ENCODE measurements at regions not wholly inside any gene's neighbourhood (a gene's known extent, or its start where the extent isn't known, plus 50 kb on each side); places are given as distances from the start of the nearest gene placed in this dataset.

GRCh38 chr5:107268241-107268640 is 402.5 kb downstream of the EFNA5 start:
- intact Hi-C loops (cut with micrococcal nuclease), result no loop called here
- Mint-ChIP-seq H3K9me3 (no peaks in the 10 kb centered on the region), H3K4me3 (no peak overlapping the region), H3K4me1 (ENCODE audit: low read depth) (no peaks in the 10 kb centered on the region), H3K27me3 (no peaks in the 10 kb centered on the region), H3K27ac (no peak overlapping the region), H3K36me3 (ENCODE audit: low read depth) (no peaks in the 10 kb centered on the region)

GRCh38 chr5:107266100-107266499 is 404.6 kb downstream of the EFNA5 start:
- peaks cover 12% of the 10 kb centered on the region for H3K9me3 Mint-ChIP-seq
- no peaks in the 10 kb centered on the region for H3K4me1 Mint-ChIP-seq (ENCODE audit: low read depth)
- intact Hi-C loops (cut with micrococcal nuclease), result no loop called here

GRCh38 chr5:107265193-107265592 is 405.5 kb downstream of the EFNA5 start:
- Mint-ChIP-seq H3K4me3 (no peak overlapping the region), H3K9me3 (peaks cover 19% of the 10 kb centered on the region), H3K27ac (no peak overlapping the region), H3K36me3 (ENCODE audit: low read depth) (no peaks in the 10 kb centered on the region), H3K4me1 (ENCODE audit: low read depth) (no peaks in the 10 kb centered on the region), H3K27me3 (peaks cover 2% of the 10 kb centered on the region)
- intact Hi-C loops (cut with micrococcal nuclease), result no loop called here

More at GRCh38 chr5:107266100-107266499, 404.6 kb downstream of the EFNA5 start:
- no peak overlapping the region for H3K4me3 Mint-ChIP-seq
- H3K27ac Mint-ChIP-seq, result no peak overlapping the region
- H3K27me3 Mint-ChIP-seq, result peaks cover 2% of the 10 kb centered on the region
- H3K36me3 Mint-ChIP-seq (ENCODE audit: low read depth), result no peaks in the 10 kb centered on the region

GRCh38 chr5:107263387-107264018 is 407.2 kb downstream of the EFNA5 start:
- Mint-ChIP-seq H3K27me3 (peaks cover 2% of the 10 kb centered on the region), H3K36me3 (ENCODE audit: low read depth) (no peaks in the 10 kb centered on the region), H3K9me3 (peaks cover 19% of the 10 kb centered on the region), H3K4me1 (ENCODE audit: low read depth) (no peaks in the 10 kb centered on the region), H3K4me3 (no peak overlapping the region), H3K27ac (no peak overlapping the region)
- intact Hi-C loops (cut with micrococcal nuclease), result no loop called here

GRCh38 chr5:107257885-107258520 is 412.7 kb downstream of the EFNA5 start:
- Mint-ChIP-seq H3K4me3 (no peak overlapping the region), H3K4me1 (ENCODE audit: low read depth) (no peaks in the 10 kb centered on the region), H3K36me3 (ENCODE audit: low read depth) (no peaks in the 10 kb centered on the region), H3K27me3 (peaks cover 2% of the 10 kb centered on the region), H3K27ac (no peak overlapping the region), H3K9me3 (peaks cover 19% of the 10 kb centered on the region)
- intact Hi-C loops (cut with micrococcal nuclease), result no loop called here

- Mint-ChIP-seq H3K4me3 (no peak overlapping the region), H3K36me3 (ENCODE audit: low read depth) (no peaks in the 10 kb centered on the region), H3K27me3 (no peaks in the 10 kb centered on the region), H3K9me3 (no peaks in the 10 kb centered on the region), H3K27ac (no peak overlapping the region), H3K4me1 (ENCODE audit: low read depth) (no peaks in the 10 kb centered on the region)
- intact Hi-C loops (cut with micrococcal nuclease), result no loop called here
These were observed 415.9 kb downstream of the EFNA5 start for GRCh38 chr5:107254902-107255234.

GRCh38 chr5:107254214-107254901 is 416.4 kb downstream of the EFNA5 start:
- no peak overlapping the region for H3K27ac Mint-ChIP-seq

GRCh38 chr5:107253246-107253645 is 417.5 kb downstream of the EFNA5 start:
- Mint-ChIP-seq H3K36me3 (ENCODE audit: low read depth) (no peaks in the 10 kb centered on the region), H3K9me3 (no peaks in the 10 kb centered on the region), H3K4me3 (no peak overlapping the region), H3K27me3 (no peaks in the 10 kb centered on the region), H3K4me1 (ENCODE audit: low read depth) (no peaks in the 10 kb centered on the region), H3K27ac (no peak overlapping the region)
- intact Hi-C loops (cut with micrococcal nuclease), result no loop called here

More at GRCh38 chr5:107254214-107254901, 416.4 kb downstream of the EFNA5 start:
- Mint-ChIP-seq H3K4me3 (no peak overlapping the region), H3K4me1 (ENCODE audit: low read depth) (no peaks in the 10 kb centered on the region), H3K9me3 (no peaks in the 10 kb centered on the region), H3K36me3 (ENCODE audit: low read depth) (no peaks in the 10 kb centered on the region), H3K27me3 (no peaks in the 10 kb centered on the region)
- intact Hi-C loops (cut with micrococcal nuclease), result no loop called here

- Mint-ChIP-seq H3K9me3 (no peaks in the 10 kb centered on the region), H3K27ac (no peak overlapping the region), H3K27me3 (no peaks in the 10 kb centered on the region), H3K4me1 (ENCODE audit: low read depth) (no peaks in the 10 kb centered on the region), H3K36me3 (ENCODE audit: low read depth) (no peaks in the 10 kb centered on the region), H3K4me3 (no peak overlapping the region)
- intact Hi-C loops (cut with micrococcal nuclease), result no loop called here
These were observed 419.6 kb downstream of the EFNA5 start for GRCh38 chr5:107251151-107251550.

GRCh38 chr5:107248066-107248695 is 422.6 kb downstream of the EFNA5 start:
- Mint-ChIP-seq H3K4me1 (ENCODE audit: low read depth) (no peaks in the 10 kb centered on the region), H3K9me3 (no peaks in the 10 kb centered on the region), H3K36me3 (ENCODE audit: low read depth) (no peaks in the 10 kb centered on the region), H3K4me3 (no peak overlapping the region), H3K27ac (no peak overlapping the region), H3K27me3 (no peaks in the 10 kb centered on the region)
- intact Hi-C loops (cut with micrococcal nuclease), result loop anchor here (10.0 kb wide), 1 partner anchor 327 kb away; no protein-coding TSS in a partner anchor

GRCh38 chr5:107247427-107247826 is 423.3 kb downstream of the EFNA5 start:
- Mint-ChIP-seq H3K4me1 (ENCODE audit: low read depth) (no peaks in the 10 kb centered on the region), H3K4me3 (no peak overlapping the region), H3K9me3 (no peaks in the 10 kb centered on the region), H3K27ac (no peak overlapping the region), H3K36me3 (ENCODE audit: low read depth) (no peaks in the 10 kb centered on the region), H3K27me3 (no peaks in the 10 kb centered on the region)
- intact Hi-C loops (cut with micrococcal nuclease), result loop anchor here (10.0 kb wide), 1 partner anchor 327 kb away; no protein-coding TSS in a partner anchor

GRCh38 chr5:107243220-107243579 is 427.5 kb downstream of the EFNA5 start:
- H3K27ac Mint-ChIP-seq, result no peak overlapping the region

GRCh38 chr5:107242411-107243219 is 428.1 kb downstream of the EFNA5 start:
- no peaks in the 10 kb centered on the region for H3K27me3 Mint-ChIP-seq
- intact Hi-C loops (cut with micrococcal nuclease), result loop anchor here (10.0 kb wide), 1 partner anchor 332 kb away; no protein-coding TSS in a partner anchor
- H3K9me3 Mint-ChIP-seq, result peaks cover 8% of the 10 kb centered on the region
- H3K4me3 Mint-ChIP-seq, result no peak overlapping the region
- H3K4me1 Mint-ChIP-seq (ENCODE audit: low read depth), result no peaks in the 10 kb centered on the region
- H3K36me3 Mint-ChIP-seq (ENCODE audit: low read depth), result no peaks in the 10 kb centered on the region
- no peak overlapping the region for H3K27ac Mint-ChIP-seq

More at GRCh38 chr5:107243220-107243579, 427.5 kb downstream of the EFNA5 start:
- Mint-ChIP-seq H3K9me3 (peaks cover 3% of the 10 kb centered on the region), H3K4me3 (no peak overlapping the region), H3K4me1 (ENCODE audit: low read depth) (no peaks in the 10 kb centered on the region), H3K36me3 (ENCODE audit: low read depth) (no peaks in the 10 kb centered on the region), H3K27me3 (no peaks in the 10 kb centered on the region)
- intact Hi-C loops (cut with micrococcal nuclease), result loop anchor here (10.0 kb wide), 1 partner anchor 332 kb away; no protein-coding TSS in a partner anchor
